Kidney capillary endothelial cell (primary cell): ENCODE measurements at regions not wholly inside any gene's neighbourhood (a gene's known extent, or its start where the extent isn't known, plus 50 kb on each side); places are given as distances from the start of the nearest gene placed in this dataset.
"Not testable (repeated sequence)": the region's sequence is repeated elsewhere in the genome, so short reads cannot be mapped to it uniquely, and the experiment has no call there.

ENCODE experiments used
- DNase-seq: peaks from one replicate; pipeline ENCODE4 v3.0.0-alpha.2; 2018; ENCODE audit warnings: low spot score

- DNase-seq: no peak
Measured at GRCh38 chr12:74148849-74149248, 388.8 kb upstream of the ATXN7L3B start.

- no peak for DNase-seq
Measured at GRCh38 chr12:74152370-74152769, 385.3 kb upstream of the ATXN7L3B start.

- no peak for DNase-seq
Measured at GRCh38 chr12:74166096-74166495, 371.5 kb upstream of the ATXN7L3B start.

GRCh38 chr12:74169607-74170006, 368.0 kb upstream of the ATXN7L3B start:
- no peak for DNase-seq

GRCh38 chr12:74170645-74171477, 366.8 kb upstream of the ATXN7L3B start:
- no peak for DNase-seq

GRCh38 chr12:74171478-74171909, 366.1 kb upstream of the ATXN7L3B start:
- no peak for DNase-seq

GRCh38 chr12:74174961-74175360, 362.7 kb upstream of the ATXN7L3B start:
- DNase-seq: not testable (repeated sequence)

GRCh38 chr12:74185360-74185759, 352.3 kb upstream of the ATXN7L3B start:
- no peak for DNase-seq

- DNase-seq: no peak
Measured at GRCh38 chr12:74193191-74193590, 344.4 kb upstream of the ATXN7L3B start.

GRCh38 chr12:74204236-74204635, 333.4 kb upstream of the ATXN7L3B start:
- DNase-seq: no peak

- no peak for DNase-seq
Measured at GRCh38 chr12:74227846-74228545, 309.6 kb upstream of the ATXN7L3B start.

- no peak for DNase-seq
Measured at GRCh38 chr12:74229671-74230070, 308.0 kb upstream of the ATXN7L3B start.

- no peak for DNase-seq
Measured at GRCh38 chr12:74235342-74235741, 302.3 kb upstream of the ATXN7L3B start.

GRCh38 chr12:74241341-74241740, 296.3 kb upstream of the ATXN7L3B start:
- no peak for DNase-seq

- no peak for DNase-seq
Measured at GRCh38 chr12:74242088-74242487, 295.5 kb upstream of the ATXN7L3B start.

- DNase-seq: no peak
Measured at GRCh38 chr12:74245458-74245857, 292.2 kb upstream of the ATXN7L3B start.

GRCh38 chr12:74250891-74251290, 286.7 kb upstream of the ATXN7L3B start:
- DNase-seq: no peak

- not testable (repeated sequence) for DNase-seq
Measured at GRCh38 chr12:74253826-74254225, 283.8 kb upstream of the ATXN7L3B start.

GRCh38 chr12:74254784-74255183, 282.9 kb upstream of the ATXN7L3B start:
- no peak for DNase-seq

- DNase-seq: no peak
Measured at GRCh38 chr12:74259199-74259598, 278.4 kb upstream of the ATXN7L3B start.

- DNase-seq: no peak
Measured at GRCh38 chr12:74264692-74265091, 272.9 kb upstream of the ATXN7L3B start.

GRCh38 chr12:74269355-74269754, 268.3 kb upstream of the ATXN7L3B start:
- not testable (repeated sequence) for DNase-seq

GRCh38 chr12:74280156-74280655, 257.4 kb upstream of the ATXN7L3B start:
- DNase-seq: no peak
